ENCODE measurements at regions not wholly inside any gene's neighbourhood (a gene's known extent, or its start where the extent isn't known, plus 50 kb on each side); places are given as distances from the start of the nearest gene placed in this dataset.
"Not testable (repeated sequence)": the region's sequence is repeated elsewhere in the genome, so short reads cannot be mapped to it uniquely, and the experiment has no call there.

- DNase-seq (ENCODE audit: low read depth in 2 of 2), result no peak
Observed at GRCh38 chr6:115551527-115551926, 509.2 kb downstream of the FRK start.

DNA sequence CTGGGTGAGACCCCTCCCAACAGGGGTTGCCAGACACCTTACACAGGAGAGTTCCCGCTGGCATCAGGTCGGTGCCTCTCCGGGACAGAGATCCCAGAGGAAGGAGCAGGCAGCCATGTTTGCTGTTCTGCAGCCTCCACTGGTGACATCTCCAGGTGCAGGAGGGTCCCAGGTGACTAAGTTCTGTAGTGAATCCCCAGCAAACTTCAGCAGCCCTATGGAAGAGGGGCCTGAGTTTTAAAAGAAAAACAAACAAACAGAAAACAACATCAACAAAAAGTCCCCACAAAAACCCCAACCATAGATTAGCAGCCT lies 515.1 kb downstream of the FRK start:
- no peak for DNase-seq (ENCODE audit: low read depth in 2 of 2)

- no peak for DNase-seq (ENCODE audit: low read depth in 2 of 2)
Observed at GRCh38 chr6:115544765-115545671, 515.7 kb downstream of the FRK start.

DNA sequence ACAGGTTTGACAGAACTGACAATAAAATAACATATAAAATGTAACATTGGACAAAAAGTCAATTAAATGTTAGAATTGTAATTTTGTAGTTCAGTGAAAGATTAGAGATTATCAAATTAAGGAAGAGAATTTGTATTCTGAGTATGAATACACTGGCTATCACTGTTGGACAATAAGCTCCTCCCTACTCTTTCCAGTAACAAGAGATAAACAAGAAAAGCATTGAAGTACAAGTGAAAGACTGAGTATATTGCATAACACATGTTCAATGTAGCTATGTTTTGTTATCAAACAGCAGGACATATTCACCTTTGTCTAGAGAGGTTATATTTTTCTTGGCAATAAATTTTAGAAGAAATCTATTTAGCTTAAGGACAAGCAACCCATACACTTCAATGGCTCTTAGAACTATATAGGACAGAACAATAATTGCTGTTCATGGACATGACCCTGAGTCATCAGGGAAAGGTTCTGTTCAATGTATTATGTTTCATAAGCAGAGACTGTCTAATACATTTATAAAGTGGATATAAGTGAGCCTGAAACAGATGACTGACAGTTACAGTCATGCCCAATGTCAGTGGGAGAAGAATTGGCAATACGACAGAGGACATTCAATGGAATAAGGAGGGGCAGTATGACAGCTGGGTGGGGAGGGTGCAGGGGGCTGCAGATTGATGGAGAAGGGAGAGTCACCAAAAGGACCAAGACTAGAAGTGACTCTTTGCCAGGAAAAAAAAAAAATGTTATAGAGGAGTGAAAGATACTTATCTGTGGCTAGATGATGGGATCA lies 520.4 kb downstream of the FRK start:
- DNase-seq (ENCODE audit: low read depth in 2 of 2), result no peak

DNA sequence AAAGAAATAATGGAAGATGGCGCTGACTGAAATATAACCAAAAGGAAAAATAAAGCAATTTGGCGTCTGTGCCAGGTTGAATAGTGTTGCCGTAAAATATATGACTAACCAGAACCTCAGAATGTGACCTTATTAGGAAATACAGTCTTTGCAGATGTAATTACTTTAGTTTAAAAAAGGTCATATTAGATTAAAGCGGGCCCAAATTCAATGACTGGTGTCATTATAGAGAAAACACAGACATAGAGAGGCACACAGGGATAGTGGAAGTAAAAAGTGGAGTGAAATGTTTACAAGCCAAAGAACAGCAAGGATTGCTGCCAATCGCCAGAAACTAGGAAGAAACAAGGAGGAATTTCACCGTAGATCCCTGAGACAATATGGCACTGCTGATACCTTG lies 521.2 kb downstream of the FRK start:
- no peak for DNase-seq (ENCODE audit: low read depth in 2 of 2)

DNA sequence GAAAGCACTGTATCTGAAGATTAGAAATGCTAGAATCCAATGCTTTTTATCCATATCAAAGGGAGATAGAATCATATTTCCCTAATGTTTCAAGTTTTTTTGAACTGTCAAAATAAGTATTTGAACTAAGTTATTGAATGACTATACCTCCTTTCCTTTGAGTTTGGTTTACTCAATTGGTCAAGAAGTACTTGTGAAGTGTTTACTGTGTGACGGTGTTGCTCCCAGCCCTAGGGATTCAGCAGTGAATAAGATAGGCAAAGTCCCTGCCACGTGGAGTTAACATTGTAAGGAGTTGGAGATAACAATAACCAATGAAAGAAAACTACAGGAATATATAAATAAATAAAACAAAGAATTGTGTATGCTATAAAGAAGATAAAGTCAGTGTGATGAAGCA lies 535.9 kb downstream of the FRK start:
- no peak for DNase-seq (ENCODE audit: low read depth in 2 of 2)

- not testable (repeated sequence) for DNase-seq (ENCODE audit: low read depth in 2 of 2)
Observed at GRCh38 chr6:115521747-115522146, 538.9 kb downstream of the FRK start.

GRCh38 chr6:115514656-115515055 lies 546.0 kb downstream of the FRK start:
- DNase-seq (ENCODE audit: low read depth in 2 of 2), result no peak

GRCh38 chr6:115512923-115513322 lies 547.8 kb downstream of the FRK start:
- DNase-seq (ENCODE audit: low read depth in 2 of 2), result no peak

DNA sequence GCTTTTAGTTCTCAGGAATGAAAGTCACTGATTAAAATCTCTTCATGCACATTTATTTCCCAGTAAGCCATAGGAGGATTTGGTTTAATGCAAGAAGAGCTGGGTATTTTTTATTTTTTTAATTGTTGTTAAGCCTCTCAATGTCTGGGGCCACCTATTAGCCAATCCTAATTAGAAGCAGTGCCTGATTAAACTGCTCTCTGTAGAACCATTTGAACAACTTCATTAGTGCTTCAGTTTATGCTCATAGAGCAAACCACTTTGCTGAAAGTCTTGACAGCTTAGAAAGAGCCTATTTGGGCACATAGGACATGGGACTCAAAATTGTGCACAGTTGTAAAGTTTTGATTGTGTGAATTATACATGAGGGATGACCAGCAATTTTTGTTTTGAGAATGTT lies 548.9 kb downstream of the FRK start:
- DNase-seq (ENCODE audit: low read depth in 2 of 2), result no peak

- DNase-seq (ENCODE audit: low read depth in 2 of 2), result not testable (repeated sequence)
Observed at GRCh38 chr6:115502432-115502831, 558.3 kb downstream of the FRK start.

GRCh38 chr6:115495184-115495583 lies 565.5 kb downstream of the FRK start:
- DNase-seq (ENCODE audit: low read depth in 2 of 2), result no peak

DNA sequence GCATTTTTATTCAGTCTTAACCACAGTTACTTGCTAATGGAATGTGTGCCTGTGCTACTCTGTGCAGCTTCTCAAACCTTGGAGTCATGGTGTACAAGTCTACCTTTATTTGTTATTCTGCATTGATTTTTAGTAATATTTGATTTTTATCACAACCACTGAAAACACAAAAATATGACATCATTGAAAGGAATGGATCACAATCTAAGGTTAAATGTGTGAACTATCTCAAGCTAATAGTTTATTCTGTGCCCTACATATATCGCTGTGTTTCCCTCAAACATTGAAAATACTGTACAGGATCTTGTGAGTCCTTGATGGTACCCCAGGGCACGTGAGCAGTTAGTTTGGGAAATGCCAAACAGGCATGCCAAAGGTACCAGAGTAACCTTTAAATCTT lies 573.4 kb downstream of the FRK start:
- DNase-seq (ENCODE audit: low read depth in 2 of 2), result no peak

DNA sequence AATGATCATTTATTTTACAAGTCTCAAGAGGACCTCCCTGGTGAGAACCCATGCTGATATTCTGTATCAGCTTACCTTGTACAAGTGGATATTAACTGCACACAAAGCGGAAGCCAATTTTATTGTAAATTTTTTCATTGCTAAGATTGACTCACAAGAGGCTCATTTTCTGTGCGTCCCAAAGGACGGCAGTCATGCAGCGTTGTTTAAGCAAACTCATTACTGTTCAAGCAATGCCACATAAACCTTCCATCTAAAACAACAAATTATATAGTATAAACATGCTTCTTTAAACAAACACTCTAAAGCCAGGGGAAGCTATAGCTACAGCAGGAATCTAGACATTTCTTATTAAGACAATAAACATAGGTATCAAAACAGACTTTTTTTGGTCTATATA lies 575.3 kb downstream of the FRK start:
- no peak for DNase-seq (ENCODE audit: low read depth in 2 of 2)

DNA sequence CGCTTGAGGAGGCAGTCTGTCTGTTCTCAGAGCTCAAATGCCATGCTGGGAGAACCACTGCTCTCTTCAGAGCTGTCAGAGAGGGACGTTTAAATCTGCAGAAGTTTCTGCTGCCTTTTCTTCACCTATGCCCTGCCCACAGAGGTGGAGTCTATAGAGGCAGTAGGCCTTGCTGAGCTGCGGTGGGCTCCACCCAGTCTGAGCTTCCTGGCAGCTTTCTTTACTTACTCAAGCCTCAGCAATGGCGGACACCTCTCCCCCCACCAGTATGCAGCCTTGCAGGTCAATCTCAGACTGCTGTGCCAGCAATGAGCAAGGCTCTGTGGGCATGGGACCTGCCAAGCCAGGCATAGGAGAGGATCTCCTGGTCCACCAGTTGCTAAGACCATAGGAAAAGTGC lies 580.1 kb downstream of the FRK start:
- DNase-seq (ENCODE audit: low read depth in 2 of 2), result not testable (repeated sequence)

- no peak for DNase-seq (ENCODE audit: low read depth in 2 of 2)
Observed at GRCh38 chr6:115474443-115475041, 586.1 kb downstream of the FRK start.

- DNase-seq (ENCODE audit: low read depth in 2 of 2), result no peak
Observed at GRCh38 chr6:115468272-115469005, 592.3 kb downstream of the FRK start.

DNA sequence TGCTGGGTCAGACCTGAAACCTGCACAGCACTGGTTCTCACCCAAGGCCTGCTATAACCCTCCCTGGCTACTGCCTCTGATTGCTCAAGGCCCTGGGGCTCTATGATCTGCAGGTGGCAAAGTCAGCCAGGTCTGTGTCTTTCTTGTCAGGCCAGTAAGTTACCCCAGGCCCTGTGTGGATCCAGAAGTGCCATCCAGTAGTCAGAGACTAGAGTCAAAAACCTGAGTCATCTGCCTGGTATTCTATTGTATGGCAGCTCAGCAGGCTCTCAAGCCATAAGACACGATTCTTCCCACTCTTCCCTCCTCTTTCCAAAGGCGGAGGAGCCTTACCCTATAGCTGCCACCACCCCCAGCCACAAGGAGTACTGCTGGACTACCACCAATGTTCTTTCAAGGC lies 593.0 kb downstream of the FRK start:
- DNase-seq (ENCODE audit: low read depth in 2 of 2), result no peak

GRCh38 chr6:115460913-115461312 lies 599.8 kb downstream of the FRK start:
- no peak for DNase-seq (ENCODE audit: low read depth in 2 of 2)

GRCh38 chr6:115456848-115457247 lies 603.8 kb downstream of the FRK start:
- no peak for DNase-seq (ENCODE audit: low read depth in 2 of 2)

DNA sequence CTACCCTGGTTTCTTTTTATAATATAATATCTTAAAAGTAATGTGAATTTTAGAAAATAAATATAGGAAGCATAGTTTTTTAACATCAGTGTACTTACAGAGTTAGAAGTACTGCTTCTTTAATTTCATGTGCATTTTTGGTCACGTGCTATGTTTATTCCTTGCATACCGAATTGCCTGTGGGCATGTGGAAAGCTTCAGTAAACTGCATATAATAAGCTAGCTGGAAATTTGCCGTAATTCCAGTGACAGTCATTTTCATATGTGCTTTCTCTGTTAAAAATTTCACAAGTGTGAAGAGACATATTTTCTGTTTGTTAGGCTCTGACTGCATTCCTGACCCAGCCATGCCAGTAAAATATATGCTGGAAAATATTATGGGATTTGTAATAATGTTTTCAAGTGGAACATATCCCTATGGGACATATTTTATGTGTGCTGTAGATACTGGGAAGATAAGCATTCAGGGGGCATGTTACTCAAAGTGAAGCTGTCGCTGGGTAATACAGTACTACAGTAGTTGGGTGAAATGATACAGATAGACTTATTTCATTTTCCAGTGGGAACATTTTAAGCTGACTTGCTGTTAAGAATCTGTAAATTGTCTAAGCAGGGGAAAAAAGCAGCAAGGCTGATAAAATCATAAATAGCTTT lies 616.7 kb downstream of the FRK start:
- DNase-seq (ENCODE audit: low read depth in 2 of 2), result no peak

- DNase-seq (ENCODE audit: low read depth in 2 of 2), result no peak
Observed at GRCh38 chr6:115442323-115442722, 618.4 kb downstream of the FRK start.
